ENCODE measurements at regions not wholly inside any gene's neighbourhood (a gene's known extent, or its start where the extent isn't known, plus 50 kb on each side); places are given as distances from the start of the nearest gene placed in this dataset.

GRCh38 chr10:63930584-63930983, 409.4 kb downstream of the REEP3 start:
- no peak for TF ChIP-seq EZH2 (IDR thresholded peaks at IDR 0.05; ENCODE audit: borderline replicate concordance)
- TF ChIP-seq CTCF (IDR thresholded peaks at IDR 0.05; ENCODE audit: poor library complexity): no peak
- TF ChIP-seq EZH2phosphoT487 (IDR thresholded peaks at IDR 0.05; ENCODE audit: low read depth, severe bottlenecking, unreplicated experiment): no peak

All from hepatocyte (in vitro differentiated cells).